ENCODE measurements at regions not wholly inside any gene's neighbourhood (a gene's known extent, or its start where the extent isn't known, plus 50 kb on each side); places are given as distances from the start of the nearest gene placed in this dataset.

GRCh38 chr3:188060840-188061544, 93.0 kb upstream of the LPP start:
- Histone ChIP-seq H3K79me2 (ENCODE audit: control insufficient read depth, insufficient read depth, low read length, unreplicated experiment) (no peaks in the 10 kb centered on the region), H3K4me3 (ENCODE audit: low read depth, low read length) (no peak overlapping the region), H3K27ac (ENCODE audit: low read depth, low read length) (peak overlapping the region; percentile 12; the same call in 1 of the 2 replicates), H3K4me1 (ENCODE audit: control insufficient read depth, insufficient read depth, low read length, unreplicated experiment) (peaks cover 11% of the 10 kb centered on the region), H3K36me3 (ENCODE audit: insufficient read depth, low read length) (no peaks in the 10 kb centered on the region), H3K27me3 (ENCODE audit: insufficient read depth, low read length) (no peaks in the 10 kb centered on the region), H2AFZ (ENCODE audit: low read length, unreplicated experiment) (no peak overlapping the region)

- H2AFZ ChIP-seq (ENCODE audit: low read length, unreplicated experiment) = no peak overlapping the region
- no peaks in the 10 kb centered on the region for H3K27me3 ChIP-seq (ENCODE audit: insufficient read depth, low read length)
- H3K27ac ChIP-seq (ENCODE audit: low read depth, low read length) = no peak overlapping the region
- H3K79me2 ChIP-seq (ENCODE audit: control insufficient read depth, insufficient read depth, low read length, unreplicated experiment) = no peaks in the 10 kb centered on the region
- no peaks in the 10 kb centered on the region for H3K36me3 ChIP-seq (ENCODE audit: insufficient read depth, low read length)
- H3K4me3 ChIP-seq (ENCODE audit: low read depth, low read length) = no peak overlapping the region
- peaks cover 11% of the 10 kb centered on the region for H3K4me1 ChIP-seq (ENCODE audit: control insufficient read depth, insufficient read depth, low read length, unreplicated experiment)
Measured at GRCh38 chr3:188062216-188062615, 91.7 kb upstream of the LPP start.

DNA sequence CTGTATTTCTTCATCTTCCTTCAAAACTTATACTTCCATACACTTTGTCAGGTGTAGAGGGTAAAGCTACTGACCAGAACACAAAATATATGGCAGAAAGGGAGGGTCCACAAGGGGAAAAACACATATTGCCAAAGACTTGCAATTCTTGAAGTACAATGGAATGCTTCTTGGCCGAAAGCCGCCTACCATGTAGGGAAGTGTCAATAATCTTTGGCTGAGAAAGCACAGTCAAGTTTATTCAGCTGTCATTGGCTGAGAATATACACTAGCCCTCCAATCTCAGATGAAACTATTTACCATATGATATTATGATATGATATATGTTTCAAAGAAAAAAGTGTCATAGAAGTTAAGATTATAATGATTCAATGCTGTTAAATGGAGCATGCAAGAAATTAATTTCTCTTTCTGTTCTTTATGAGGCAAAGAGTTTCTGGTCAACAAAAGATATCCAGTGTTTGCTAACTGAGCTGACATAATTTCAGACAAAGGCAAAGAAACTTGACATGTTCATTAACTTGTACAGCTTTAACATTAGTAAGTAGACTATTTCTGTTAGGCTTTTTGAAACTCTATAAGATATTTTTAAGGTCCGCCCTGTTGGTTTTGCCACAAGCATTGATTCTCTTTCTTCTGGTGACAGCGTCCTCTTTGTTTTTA, 89.0 kb upstream of the LPP start:
- H3K36me3 ChIP-seq (ENCODE audit: insufficient read depth, low read length) = no peaks in the 10 kb centered on the region
- peaks cover 22% of the 10 kb centered on the region for H3K4me1 ChIP-seq (ENCODE audit: control insufficient read depth, insufficient read depth, low read length, unreplicated experiment)
- H3K4me3 ChIP-seq (ENCODE audit: low read depth, low read length) = no peak overlapping the region
- H3K79me2 ChIP-seq (ENCODE audit: control insufficient read depth, insufficient read depth, low read length, unreplicated experiment) = no peaks in the 10 kb centered on the region
- no peak overlapping the region for H2AFZ ChIP-seq (ENCODE audit: low read length, unreplicated experiment)
- H3K27ac ChIP-seq (ENCODE audit: low read depth, low read length) = no peak overlapping the region
- H3K27me3 ChIP-seq (ENCODE audit: insufficient read depth, low read length) = no peaks in the 10 kb centered on the region

GRCh38 chr3:188066141-188066540, 87.8 kb upstream of the LPP start:
- Histone ChIP-seq H3K36me3 (ENCODE audit: insufficient read depth, low read length) (no peaks in the 10 kb centered on the region), H3K79me2 (ENCODE audit: control insufficient read depth, insufficient read depth, low read length, unreplicated experiment) (no peaks in the 10 kb centered on the region), H2AFZ (ENCODE audit: low read length, unreplicated experiment) (no peak overlapping the region)

DNA sequence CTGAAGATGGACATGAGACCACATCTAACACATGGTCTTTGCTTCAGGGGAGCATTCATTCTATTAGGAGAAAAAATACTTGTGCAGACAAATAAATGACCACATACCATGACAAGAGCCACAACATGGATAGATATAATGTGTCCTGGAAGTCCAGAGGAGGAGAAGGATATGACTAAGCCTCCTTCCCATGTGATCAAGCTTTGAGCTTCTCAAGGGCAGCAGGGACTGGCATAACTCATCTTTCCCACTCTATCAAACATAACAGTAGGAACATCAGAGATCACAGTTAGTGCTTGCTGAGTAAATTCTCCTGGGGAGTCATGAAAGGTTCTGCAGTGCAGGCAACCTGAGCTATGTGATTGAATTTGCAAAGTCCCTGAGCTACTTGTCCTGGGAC, 86.0 kb upstream of the LPP start:
- peak overlapping the region; percentile 4; the same call in 1 of the 2 replicates for H3K27ac ChIP-seq (ENCODE audit: low read depth, low read length)
- no peak overlapping the region for H3K4me3 ChIP-seq (ENCODE audit: low read depth, low read length)
- H3K36me3 ChIP-seq (ENCODE audit: insufficient read depth, low read length) = no peaks in the 10 kb centered on the region
- no peaks in the 10 kb centered on the region for H3K27me3 ChIP-seq (ENCODE audit: insufficient read depth, low read length)
- H3K79me2 ChIP-seq (ENCODE audit: control insufficient read depth, insufficient read depth, low read length, unreplicated experiment) = no peaks in the 10 kb centered on the region
- H3K4me1 ChIP-seq (ENCODE audit: control insufficient read depth, insufficient read depth, low read length, unreplicated experiment) = peaks cover 11% of the 10 kb centered on the region
- H2AFZ ChIP-seq (ENCODE audit: low read length, unreplicated experiment) = peak overlapping the region; percentile 28

More at GRCh38 chr3:188066141-188066540, 87.8 kb upstream of the LPP start:
- Histone ChIP-seq H3K27me3 (ENCODE audit: insufficient read depth, low read length) (no peaks in the 10 kb centered on the region), H3K4me3 (ENCODE audit: low read depth, low read length) (no peak overlapping the region), H3K27ac (ENCODE audit: low read depth, low read length) (no peak overlapping the region), H3K4me1 (ENCODE audit: control insufficient read depth, insufficient read depth, low read length, unreplicated experiment) (peaks cover 19% of the 10 kb centered on the region)

DNA sequence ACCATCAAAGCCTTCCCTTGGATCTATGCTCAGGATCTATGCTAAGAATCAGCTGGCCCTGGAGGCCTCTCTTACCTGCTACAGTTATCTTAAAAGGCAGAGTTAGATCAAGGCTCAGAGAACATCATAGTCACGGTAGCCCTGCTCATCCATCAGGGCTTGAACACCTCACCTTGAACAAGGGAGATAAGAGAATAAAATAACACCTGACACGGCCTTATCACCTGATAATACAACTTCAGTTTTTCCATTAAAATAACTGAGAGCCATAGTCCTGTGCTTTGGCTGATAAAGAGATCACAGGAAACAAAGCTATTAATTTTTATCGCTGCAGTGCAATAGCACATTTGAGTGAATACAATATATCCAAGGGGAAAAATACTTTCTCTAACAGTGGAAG, 85.6 kb upstream of the LPP start:
- no peaks in the 10 kb centered on the region for H3K36me3 ChIP-seq (ENCODE audit: insufficient read depth, low read length)
- H3K4me3 ChIP-seq (ENCODE audit: low read depth, low read length) = no peak overlapping the region
- H3K27me3 ChIP-seq (ENCODE audit: insufficient read depth, low read length) = no peaks in the 10 kb centered on the region
- H2AFZ ChIP-seq (ENCODE audit: low read length, unreplicated experiment) = peak overlapping the region; percentile 28
- peaks cover 11% of the 10 kb centered on the region for H3K4me1 ChIP-seq (ENCODE audit: control insufficient read depth, insufficient read depth, low read length, unreplicated experiment)
- peak overlapping the region; percentile 4; the same call in 1 of the 2 replicates for H3K27ac ChIP-seq (ENCODE audit: low read depth, low read length)
- no peaks in the 10 kb centered on the region for H3K79me2 ChIP-seq (ENCODE audit: control insufficient read depth, insufficient read depth, low read length, unreplicated experiment)

DNA sequence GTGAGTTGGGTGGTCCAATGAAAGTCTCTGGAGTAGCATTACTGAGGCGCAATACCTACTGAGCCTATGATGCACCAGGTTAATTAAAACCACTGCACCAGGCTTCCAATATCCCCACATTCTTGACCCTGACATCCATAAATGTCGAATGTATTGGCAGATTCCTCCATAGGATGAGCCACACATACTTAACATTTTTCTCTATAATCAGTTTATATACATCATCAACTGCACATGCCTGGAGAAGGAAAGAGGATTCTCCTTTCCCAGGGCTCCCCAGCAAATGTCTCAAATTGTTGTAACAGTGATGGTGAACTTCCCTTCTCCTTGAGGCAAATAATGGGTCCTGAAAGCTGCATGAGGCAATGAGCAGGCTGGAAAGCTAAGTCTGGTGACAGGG, 82.3 kb upstream of the LPP start:
- Histone ChIP-seq H3K27me3 (ENCODE audit: insufficient read depth, low read length) (no peaks in the 10 kb centered on the region), H3K4me1 (ENCODE audit: control insufficient read depth, insufficient read depth, low read length, unreplicated experiment) (peaks cover 11% of the 10 kb centered on the region), H3K4me3 (ENCODE audit: low read depth, low read length) (no peak overlapping the region), H2AFZ (ENCODE audit: low read length, unreplicated experiment) (no peak overlapping the region), H3K79me2 (ENCODE audit: control insufficient read depth, insufficient read depth, low read length, unreplicated experiment) (no peaks in the 10 kb centered on the region), H3K36me3 (ENCODE audit: insufficient read depth, low read length) (no peaks in the 10 kb centered on the region), H3K27ac (ENCODE audit: low read depth, low read length) (no peak overlapping the region)

DNA sequence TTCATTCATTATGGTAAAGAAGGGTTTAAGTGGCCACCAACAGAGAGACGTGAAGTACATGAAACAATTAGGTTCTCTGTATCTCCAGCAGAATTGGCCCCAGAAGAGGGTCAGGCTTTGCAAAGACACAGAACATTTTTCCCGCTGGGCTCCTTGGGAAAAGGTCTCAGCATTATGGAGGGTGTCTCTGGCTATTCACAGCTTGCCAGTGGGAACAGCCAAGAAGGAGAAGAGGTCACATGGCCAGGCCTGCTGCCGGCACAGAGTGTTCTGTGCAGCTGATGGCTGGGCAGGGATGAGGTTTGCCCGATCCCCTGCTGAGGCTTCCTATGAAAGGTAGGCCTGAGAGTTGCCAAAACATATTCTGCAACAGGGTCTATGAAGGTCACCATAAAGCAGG, 77.8 kb upstream of the LPP start:
- Histone ChIP-seq H2AFZ (ENCODE audit: low read length, unreplicated experiment) (no peak overlapping the region), H3K36me3 (ENCODE audit: insufficient read depth, low read length) (no peaks in the 10 kb centered on the region), H3K4me1 (ENCODE audit: control insufficient read depth, insufficient read depth, low read length, unreplicated experiment) (peaks cover 10% of the 10 kb centered on the region), H3K79me2 (ENCODE audit: control insufficient read depth, insufficient read depth, low read length, unreplicated experiment) (no peaks in the 10 kb centered on the region), H3K27me3 (ENCODE audit: insufficient read depth, low read length) (no peaks in the 10 kb centered on the region), H3K4me3 (ENCODE audit: low read depth, low read length) (no peak overlapping the region), H3K27ac (ENCODE audit: low read depth, low read length) (no peak overlapping the region)

GRCh38 chr3:188077160-188077799, 76.7 kb upstream of the LPP start:
- H3K4me1 ChIP-seq (ENCODE audit: control insufficient read depth, insufficient read depth, low read length, unreplicated experiment) = peaks cover 21% of the 10 kb centered on the region
- H3K79me2 ChIP-seq (ENCODE audit: control insufficient read depth, insufficient read depth, low read length, unreplicated experiment) = no peaks in the 10 kb centered on the region
- peak overlapping the region; percentile 87 for H2AFZ ChIP-seq (ENCODE audit: low read length, unreplicated experiment)
- H3K36me3 ChIP-seq (ENCODE audit: insufficient read depth, low read length) = no peaks in the 10 kb centered on the region
- H3K4me3 ChIP-seq (ENCODE audit: low read depth, low read length) = no peak overlapping the region
- no peaks in the 10 kb centered on the region for H3K27me3 ChIP-seq (ENCODE audit: insufficient read depth, low read length)
- H3K27ac ChIP-seq (ENCODE audit: low read depth, low read length) = peak overlapping the region; percentile 68

- no peak overlapping the region for H2AFZ ChIP-seq (ENCODE audit: low read length, unreplicated experiment)
- H3K4me3 ChIP-seq (ENCODE audit: low read depth, low read length) = no peak overlapping the region
- H3K36me3 ChIP-seq (ENCODE audit: insufficient read depth, low read length) = no peaks in the 10 kb centered on the region
- H3K27me3 ChIP-seq (ENCODE audit: insufficient read depth, low read length) = no peaks in the 10 kb centered on the region
- H3K27ac ChIP-seq (ENCODE audit: low read depth, low read length) = no peak overlapping the region
- H3K4me1 ChIP-seq (ENCODE audit: control insufficient read depth, insufficient read depth, low read length, unreplicated experiment) = peaks cover 30% of the 10 kb centered on the region
- no peaks in the 10 kb centered on the region for H3K79me2 ChIP-seq (ENCODE audit: control insufficient read depth, insufficient read depth, low read length, unreplicated experiment)
Measured at GRCh38 chr3:188080091-188080490, 73.9 kb upstream of the LPP start.
